Effector CD4-positive, alpha-beta T cell (primary cell): ENCODE measurements at regions not wholly inside any gene's neighbourhood (a gene's known extent, or its start where the extent isn't known, plus 50 kb on each side); places are given as distances from the start of the nearest gene placed in this dataset.

Source experiments
- DNase-seq: peaks from one replicate; pipeline ENCODE4 v3.0.0-alpha.2; 2020

- no peak for DNase-seq
These were observed 94.5 kb downstream of the RDH14 start for GRCh38 chr2:18465979-18466378.

GRCh38 chr2:18464913-18465312 is 95.5 kb downstream of the RDH14 start:
- DNase-seq, result no peak

- DNase-seq, result no peak
These were observed 104.4 kb downstream of the RDH14 start for GRCh38 chr2:18456026-18456425.

GRCh38 chr2:18455236-18455862 is 105.1 kb downstream of the RDH14 start:
- DNase-seq, result no peak

- DNase-seq, result no peak
These were observed 105.7 kb downstream of the RDH14 start for GRCh38 chr2:18454692-18455235.

- no peak for DNase-seq
These were observed 113.7 kb downstream of the RDH14 start for GRCh38 chr2:18446715-18447114.

GRCh38 chr2:18445433-18446320 is 114.8 kb downstream of the RDH14 start:
- no peak for DNase-seq

- no peak for DNase-seq
These were observed 115.6 kb downstream of the RDH14 start for GRCh38 chr2:18444806-18445205.

GRCh38 chr2:18441583-18441982 is 118.9 kb downstream of the RDH14 start:
- no peak for DNase-seq

GRCh38 chr2:18440777-18441176 is 119.7 kb downstream of the RDH14 start:
- no peak for DNase-seq

- no peak for DNase-seq
These were observed 120.3 kb downstream of the RDH14 start for GRCh38 chr2:18440141-18440661.

GRCh38 chr2:18439716-18440115 is 120.7 kb downstream of the RDH14 start:
- no peak for DNase-seq

- DNase-seq, result no peak
These were observed 122.5 kb downstream of the RDH14 start for GRCh38 chr2:18437909-18438308.

- DNase-seq, result no peak
These were observed 123.9 kb downstream of the RDH14 start for GRCh38 chr2:18436503-18437005.

GRCh38 chr2:18435426-18436037 is 124.9 kb downstream of the RDH14 start:
- DNase-seq, result no peak

GRCh38 chr2:18433872-18434271 is 126.6 kb downstream of the RDH14 start:
- DNase-seq, result no peak

- no peak for DNase-seq
These were observed 127.5 kb downstream of the RDH14 start for GRCh38 chr2:18432999-18433398.

- DNase-seq, result no peak
These were observed 129.3 kb downstream of the RDH14 start for GRCh38 chr2:18430996-18431748.

- DNase-seq, result no peak
These were observed 131.9 kb downstream of the RDH14 start for GRCh38 chr2:18428516-18428915.

GRCh38 chr2:18427762-18428161 is 132.7 kb downstream of the RDH14 start:
- DNase-seq, result no peak

GRCh38 chr2:18426174-18426573 is 134.3 kb downstream of the RDH14 start:
- no peak for DNase-seq

- no peak for DNase-seq
These were observed 135.2 kb downstream of the RDH14 start for GRCh38 chr2:18425210-18425703.
